Osteoblast (primary cell): ENCODE measurements at regions not wholly inside any gene's neighbourhood (a gene's known extent, or its start where the extent isn't known, plus 50 kb on each side); places are given as distances from the start of the nearest gene placed in this dataset.

Experiments
- DNase-seq: peaks from one replicate; pipeline ENCODE4 v3.0.0; 2011; ENCODE audit warnings: low spot score, mixed read lengths; ENCODE audit not compliant: insufficient read length; ENCODE audit errors: missing footprints
- H2AFZ ChIP-seq: 2 replicates; pipeline ENCODE4 v1.6.0; 2011; ENCODE audit warnings: mild to moderate bottlenecking, low read length
- H3K27ac ChIP-seq: 2 replicates; pipeline ENCODE4 v1.5.1; 2011; ENCODE audit warnings: mild to moderate bottlenecking, low read depth, low read length, moderate library complexity
- H3K27me3 ChIP-seq: 2 replicates; pipeline ENCODE4 v1.6.0; 2012; ENCODE audit warnings: mild to moderate bottlenecking, control low read depth, inconsistent platforms, low read length, moderate library complexity; ENCODE audit not compliant: insufficient read depth
- H3K36me3 ChIP-seq: 2 replicates; pipeline ENCODE4 v1.5.1; 2011; ENCODE audit warnings: mild to moderate bottlenecking, low read length, control low read depth, moderate library complexity; ENCODE audit not compliant: insufficient read depth
- H3K4me1 ChIP-seq: 2 replicates; pipeline ENCODE4 v1.5.1; 2011; ENCODE audit warnings: mild to moderate bottlenecking, low read length, control low read depth, moderate library complexity; ENCODE audit not compliant: insufficient read depth
- H3K4me2 ChIP-seq: 2 replicates; pipeline ENCODE4 v1.6.0; 2011; ENCODE audit warnings: mild to moderate bottlenecking, low read length; ENCODE audit not compliant: insufficient read depth
- H3K4me3 ChIP-seq: fragments of 200-600 bp; sonication (generic); 3 replicates; pipeline ENCODE4 v1.5.1; 2012; ENCODE audit warnings: mild to moderate bottlenecking, low read length, inconsistent platforms; ENCODE audit not compliant: insufficient read depth
- H3K79me2 ChIP-seq: 2 replicates; pipeline ENCODE4 v1.6.0; 2012; ENCODE audit warnings: mild to moderate bottlenecking, low read length, control low read depth, inconsistent platforms; ENCODE audit not compliant: insufficient read depth
- H3K9me3 ChIP-seq: 2 replicates; pipeline ENCODE4 v1.5.1; 2011; ENCODE audit warnings: low read depth, low read length, control low read depth
- H4K20me1 ChIP-seq: 2 replicates; pipeline ENCODE4 v1.6.0; 2012; ENCODE audit warnings: mild to moderate bottlenecking, low read length, control low read depth; ENCODE audit not compliant: insufficient read depth
- TF ChIP-seq, protein P1 (sequence below): IDR thresholded peaks from 2 replicates; pipeline ENCODE4 v1.5.1; 2011; ENCODE audit warnings: mild to moderate bottlenecking, low read depth, low read length, moderate library complexity; ENCODE audit errors: extremely low read depth

DNA sequence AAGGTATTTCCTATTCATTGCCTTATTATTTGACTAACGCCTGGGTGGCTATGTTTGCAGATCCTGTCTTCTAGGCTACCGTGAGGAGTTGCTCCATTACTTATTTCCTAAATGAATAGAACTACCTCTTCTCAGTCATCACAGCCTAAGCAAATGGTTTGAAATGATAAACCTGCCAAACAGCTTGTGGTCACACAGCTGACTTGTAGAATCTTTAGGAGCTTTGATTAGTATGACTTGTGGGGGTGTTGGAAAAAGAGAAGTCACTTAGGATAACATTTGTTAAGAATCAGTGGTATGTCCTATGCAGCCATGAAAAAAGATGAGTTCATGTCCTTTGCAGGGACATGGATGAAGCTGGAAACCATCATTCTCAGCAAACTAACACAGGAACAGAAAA lies 169.3 kb downstream of the PPARGC1A start:
- no peak overlapping the region for H2AFZ ChIP-seq
- no peaks in the 10 kb centered on the region for H4K20me1 ChIP-seq
- no peaks in the 10 kb centered on the region for H3K27me3 ChIP-seq
- no peak for DNase-seq
- H3K4me1 ChIP-seq = no peaks in the 10 kb centered on the region
- TF ChIP-seq, protein P1, sequence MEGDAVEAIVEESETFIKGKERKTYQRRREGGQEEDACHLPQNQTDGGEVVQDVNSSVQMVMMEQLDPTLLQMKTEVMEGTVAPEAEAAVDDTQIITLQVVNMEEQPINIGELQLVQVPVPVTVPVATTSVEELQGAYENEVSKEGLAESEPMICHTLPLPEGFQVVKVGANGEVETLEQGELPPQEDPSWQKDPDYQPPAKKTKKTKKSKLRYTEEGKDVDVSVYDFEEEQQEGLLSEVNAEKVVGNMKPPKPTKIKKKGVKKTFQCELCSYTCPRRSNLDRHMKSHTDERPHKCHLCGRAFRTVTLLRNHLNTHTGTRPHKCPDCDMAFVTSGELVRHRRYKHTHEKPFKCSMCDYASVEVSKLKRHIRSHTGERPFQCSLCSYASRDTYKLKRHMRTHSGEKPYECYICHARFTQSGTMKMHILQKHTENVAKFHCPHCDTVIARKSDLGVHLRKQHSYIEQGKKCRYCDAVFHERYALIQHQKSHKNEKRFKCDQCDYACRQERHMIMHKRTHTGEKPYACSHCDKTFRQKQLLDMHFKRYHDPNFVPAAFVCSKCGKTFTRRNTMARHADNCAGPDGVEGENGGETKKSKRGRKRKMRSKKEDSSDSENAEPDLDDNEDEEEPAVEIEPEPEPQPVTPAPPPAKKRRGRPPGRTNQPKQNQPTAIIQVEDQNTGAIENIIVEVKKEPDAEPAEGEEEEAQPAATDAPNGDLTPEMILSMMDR = no peak
- no peaks in the 10 kb centered on the region for H3K9me3 ChIP-seq
- no peak overlapping the region for H3K4me3 ChIP-seq
- H3K27ac ChIP-seq = no peak overlapping the region
- H3K79me2 ChIP-seq = no peaks in the 10 kb centered on the region
- H3K4me2 ChIP-seq = no peak overlapping the region
- no peaks in the 10 kb centered on the region for H3K36me3 ChIP-seq

DNA sequence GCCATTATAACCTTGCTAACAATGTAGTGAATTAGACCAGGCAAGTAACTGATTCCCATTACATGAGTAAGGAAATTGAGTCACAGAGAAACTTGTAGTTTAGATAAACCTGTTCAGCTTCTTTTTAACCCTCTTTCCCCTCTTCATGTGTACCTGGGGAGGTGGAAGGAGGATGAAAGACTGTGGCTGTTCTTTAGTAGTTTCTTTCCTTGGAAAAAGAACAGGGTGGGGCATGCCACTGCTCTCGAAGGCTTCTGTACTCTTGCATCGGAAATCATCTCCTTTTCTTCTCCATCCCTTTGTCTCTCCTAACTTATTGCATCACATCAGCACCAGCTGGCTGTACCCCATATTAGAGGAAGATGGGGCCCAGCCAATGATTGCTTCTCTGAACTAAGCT lies 171.4 kb downstream of the PPARGC1A start:
- TF ChIP-seq, protein P1 = no peak
- no peak overlapping the region for H3K4me2 ChIP-seq
- no peaks in the 10 kb centered on the region for H3K27me3 ChIP-seq
- H3K4me3 ChIP-seq = no peak overlapping the region
- H3K79me2 ChIP-seq = no peaks in the 10 kb centered on the region
- no peak overlapping the region for H2AFZ ChIP-seq
- H3K4me1 ChIP-seq = no peaks in the 10 kb centered on the region
- H3K27ac ChIP-seq = no peak overlapping the region
- H3K9me3 ChIP-seq = no peaks in the 10 kb centered on the region
- no peaks in the 10 kb centered on the region for H4K20me1 ChIP-seq
- DNase-seq = no peak
- no peaks in the 10 kb centered on the region for H3K36me3 ChIP-seq

GRCh38 chr4:23717528-23718248 lies 172.2 kb downstream of the PPARGC1A start:
- Histone ChIP-seq H3K4me1 (no peaks in the 10 kb centered on the region), H3K27ac (no peak overlapping the region), H3K27me3 (no peaks in the 10 kb centered on the region), H3K9me3 (no peaks in the 10 kb centered on the region), H2AFZ (no peak overlapping the region), H3K79me2 (no peaks in the 10 kb centered on the region), H3K4me3 (no peak overlapping the region), H3K4me2 (no peak overlapping the region), H4K20me1 (no peaks in the 10 kb centered on the region), H3K36me3 (no peaks in the 10 kb centered on the region)
- TF ChIP-seq, protein P1 = peak; percentile 45
- DNase-seq = peak; percentile 88

DNA sequence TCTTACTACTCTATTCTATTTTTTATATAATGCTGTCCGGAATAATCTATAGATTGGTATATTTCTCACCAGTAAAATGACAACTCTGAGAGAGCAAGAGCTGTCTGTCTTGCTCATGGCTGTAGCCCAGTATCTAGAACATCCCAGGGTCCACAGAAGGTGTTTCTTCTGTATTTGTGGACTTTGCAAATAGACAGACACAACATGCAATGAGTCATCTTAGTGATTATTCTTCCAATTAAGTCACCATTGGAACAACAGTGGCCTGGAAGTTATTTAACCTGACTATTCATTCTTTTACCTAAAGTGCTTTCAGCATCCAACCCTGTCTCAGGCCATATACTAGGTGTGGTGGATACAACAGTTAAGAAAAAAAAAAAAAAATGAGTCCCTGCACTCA lies 179.5 kb downstream of the PPARGC1A start:
- Histone ChIP-seq H3K79me2 (no peaks in the 10 kb centered on the region), H3K4me2 (no peak overlapping the region), H3K36me3 (no peaks in the 10 kb centered on the region), H4K20me1 (no peaks in the 10 kb centered on the region), H3K4me3 (no peak overlapping the region), H3K27me3 (no peaks in the 10 kb centered on the region), H3K4me1 (no peaks in the 10 kb centered on the region), H3K27ac (no peak overlapping the region), H3K9me3 (no peaks in the 10 kb centered on the region), H2AFZ (no peak overlapping the region)
- DNase-seq = no peak
- TF ChIP-seq, protein P1 = no peak
